ENCODE measurements at regions not wholly inside any gene's neighbourhood (a gene's known extent, or its start where the extent isn't known, plus 50 kb on each side); places are given as distances from the start of the nearest gene placed in this dataset.

DNA sequence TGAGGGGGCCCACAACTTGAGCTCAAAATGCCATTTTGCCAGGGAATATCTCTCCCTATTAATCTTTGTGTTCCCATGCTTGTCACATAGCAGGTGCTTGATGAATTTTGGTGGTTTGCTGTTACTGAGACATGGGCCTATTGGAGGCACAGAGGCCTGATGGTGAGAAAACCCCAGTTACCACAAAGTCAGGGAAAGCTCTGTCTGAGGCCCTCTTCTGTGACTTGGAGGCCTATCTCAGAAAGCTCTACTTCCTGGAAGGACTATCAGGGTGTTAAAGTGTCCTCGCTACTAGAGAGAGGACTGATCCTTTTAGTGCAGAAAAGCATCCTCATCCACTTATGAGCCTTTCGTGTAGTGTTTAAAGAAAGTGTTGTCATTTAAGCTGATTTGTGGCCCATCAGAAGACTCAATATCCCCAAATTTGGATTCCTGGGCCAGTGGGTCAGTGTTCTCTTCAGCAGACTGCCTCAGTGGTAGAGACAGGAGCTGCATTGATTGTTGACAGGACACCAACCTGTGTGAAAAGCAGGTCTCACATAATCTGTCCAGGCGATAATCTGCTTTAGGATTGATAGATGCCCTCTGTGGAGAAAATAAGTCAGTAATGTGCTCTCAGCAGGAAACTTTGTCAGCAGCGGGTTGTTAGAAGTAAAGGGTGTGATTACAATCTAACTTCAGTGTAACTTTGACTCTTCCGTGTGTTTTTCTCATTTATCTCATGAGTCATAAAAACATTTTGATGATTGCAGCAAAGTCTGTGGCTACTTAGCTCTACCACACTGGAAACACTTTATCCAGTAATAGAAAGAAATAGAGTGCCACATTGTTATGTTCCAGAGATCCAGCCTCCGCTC lies 121.0 kb downstream of the AKAP11 start:
- ChIA-PET CTCF (no interaction called here), POLR2A (ENCODE audit: unreplicated experiment) (no interaction called here)
- no peaks in the 10 kb centered on the region for H3K27me3 ChIP-seq (ENCODE audit: insufficient read depth, low read depth)
- no peak overlapping the region for H3K4me2 ChIP-seq
- H3K4me1 ChIP-seq (replicated peaks; ENCODE audit: insufficient read depth), result no peaks in the 10 kb centered on the region; the same call in 1 of the 2 replicates
- no peaks in the 10 kb centered on the region for H3K79me2 ChIP-seq (ENCODE audit: low read depth)
- intact Hi-C loops (cut with micrococcal nuclease; ENCODE audit: unreplicated experiment), result no loop called here
- BruUV-seq (replicated peaks), result no TSS peak
- no peaks in the 10 kb centered on the region for H3K9me3 ChIP-seq (ENCODE audit: insufficient read depth, low read depth)
- no peaks in the 10 kb centered on the region for H3F3A ChIP-seq (ENCODE audit: insufficient read depth, low read depth)
- no peak for TF ChIP-seq EZH2 (IDR thresholded peaks at IDR 0.05; ENCODE audit: low read depth)
- TF ChIP-seq, protein P1, sequence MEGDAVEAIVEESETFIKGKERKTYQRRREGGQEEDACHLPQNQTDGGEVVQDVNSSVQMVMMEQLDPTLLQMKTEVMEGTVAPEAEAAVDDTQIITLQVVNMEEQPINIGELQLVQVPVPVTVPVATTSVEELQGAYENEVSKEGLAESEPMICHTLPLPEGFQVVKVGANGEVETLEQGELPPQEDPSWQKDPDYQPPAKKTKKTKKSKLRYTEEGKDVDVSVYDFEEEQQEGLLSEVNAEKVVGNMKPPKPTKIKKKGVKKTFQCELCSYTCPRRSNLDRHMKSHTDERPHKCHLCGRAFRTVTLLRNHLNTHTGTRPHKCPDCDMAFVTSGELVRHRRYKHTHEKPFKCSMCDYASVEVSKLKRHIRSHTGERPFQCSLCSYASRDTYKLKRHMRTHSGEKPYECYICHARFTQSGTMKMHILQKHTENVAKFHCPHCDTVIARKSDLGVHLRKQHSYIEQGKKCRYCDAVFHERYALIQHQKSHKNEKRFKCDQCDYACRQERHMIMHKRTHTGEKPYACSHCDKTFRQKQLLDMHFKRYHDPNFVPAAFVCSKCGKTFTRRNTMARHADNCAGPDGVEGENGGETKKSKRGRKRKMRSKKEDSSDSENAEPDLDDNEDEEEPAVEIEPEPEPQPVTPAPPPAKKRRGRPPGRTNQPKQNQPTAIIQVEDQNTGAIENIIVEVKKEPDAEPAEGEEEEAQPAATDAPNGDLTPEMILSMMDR (conservative IDR thresholded peaks at IDR 0.05), result no peak
- H3K36me3 ChIP-seq (ENCODE audit: low read depth), result no peaks in the 10 kb centered on the region
- no peak overlapping the region for H3K27ac ChIP-seq
- no peaks in the 10 kb centered on the region for H4K20me1 ChIP-seq (ENCODE audit: insufficient read depth)
- no peak overlapping the region for H3K4me3 ChIP-seq
- no peaks in the 10 kb centered on the region for H3K9me2 ChIP-seq (ENCODE audit: insufficient read depth)
- no peak overlapping the region for H2AFZ ChIP-seq
- DNase-seq, result no peak

DNA sequence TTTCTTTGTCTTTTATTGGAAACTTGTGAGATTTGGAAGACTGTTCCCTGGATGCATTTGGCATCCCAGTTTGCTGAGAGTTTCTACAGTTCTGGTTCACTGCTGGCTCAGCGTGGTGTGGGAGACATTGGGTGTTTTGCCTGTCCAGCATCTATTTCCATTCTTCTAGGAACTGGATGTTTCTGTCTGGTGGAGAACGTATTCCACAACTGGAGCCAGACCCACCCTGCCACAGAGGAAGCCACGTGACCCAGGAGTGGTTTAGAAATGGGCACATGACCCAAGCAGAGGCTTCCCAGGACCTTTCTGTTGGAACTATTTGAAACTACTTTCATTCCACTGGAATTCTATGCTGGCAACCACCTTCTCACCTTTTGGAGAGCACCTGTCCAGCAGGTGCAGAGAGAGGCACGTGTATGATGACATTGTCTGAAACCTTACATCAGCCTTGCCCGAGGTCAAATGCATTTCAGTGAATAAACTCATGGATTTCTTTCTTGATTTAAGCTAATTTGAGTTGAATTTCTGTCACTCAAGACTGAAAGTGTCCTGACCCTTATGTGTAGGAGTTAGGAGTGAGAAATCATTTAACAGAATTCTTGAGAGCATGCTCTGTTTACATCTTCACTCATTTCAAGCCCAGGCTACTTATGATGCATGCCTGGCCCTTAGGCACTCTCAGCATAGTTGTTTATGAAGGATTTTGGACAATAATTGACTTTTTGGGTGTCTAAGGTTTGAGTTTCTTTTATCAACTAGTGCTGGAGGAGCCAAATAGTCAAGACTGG lies 121.8 kb downstream of the AKAP11 start:
- TF ChIP-seq EZH2 (IDR thresholded peaks at IDR 0.05; ENCODE audit: low read depth), result no peak
- TF ChIP-seq, protein P1 (conservative IDR thresholded peaks at IDR 0.05), result no peak
- H3K79me2 ChIP-seq (ENCODE audit: low read depth), result no peaks in the 10 kb centered on the region
- no peak overlapping the region for H3K4me3 ChIP-seq
- H3K27ac ChIP-seq, result no peak overlapping the region
- H2AFZ ChIP-seq, result no peak overlapping the region
- no peak for DNase-seq
- no peaks in the 10 kb centered on the region for H3K27me3 ChIP-seq (ENCODE audit: insufficient read depth, low read depth)
- POLR2A ChIA-PET (ENCODE audit: unreplicated experiment), result no interaction called here
- no TSS peak for BruUV-seq (replicated peaks)
- H3F3A ChIP-seq (ENCODE audit: insufficient read depth, low read depth), result no peaks in the 10 kb centered on the region
- CTCF ChIA-PET, result no interaction called here
- H3K4me2 ChIP-seq, result no peak overlapping the region
- no peaks in the 10 kb centered on the region; the same call in 1 of the 2 replicates for H3K4me1 ChIP-seq (replicated peaks; ENCODE audit: insufficient read depth)
- H4K20me1 ChIP-seq (ENCODE audit: insufficient read depth), result no peaks in the 10 kb centered on the region
- H3K9me3 ChIP-seq (ENCODE audit: insufficient read depth, low read depth), result no peaks in the 10 kb centered on the region
- intact Hi-C loops (cut with micrococcal nuclease; ENCODE audit: unreplicated experiment), result no loop called here
- no peaks in the 10 kb centered on the region for H3K9me2 ChIP-seq (ENCODE audit: insufficient read depth)
- H3K36me3 ChIP-seq (ENCODE audit: low read depth), result no peaks in the 10 kb centered on the region

DNA sequence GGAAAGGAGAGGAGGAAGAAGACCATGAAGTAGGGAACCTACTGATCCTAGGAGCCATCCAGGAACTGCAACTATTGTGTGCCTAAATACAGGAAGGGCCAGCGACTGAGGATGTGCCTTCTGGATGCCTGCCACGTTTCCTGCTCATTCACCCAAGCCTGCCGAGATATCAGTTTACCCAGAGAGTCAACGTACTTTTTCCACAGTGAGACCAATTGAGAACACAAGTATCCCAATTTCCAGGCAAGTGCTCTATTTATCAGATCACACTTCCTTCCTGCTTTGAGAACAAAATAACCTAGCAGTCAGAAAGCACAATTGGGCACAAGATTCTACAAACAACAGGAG lies 122.4 kb downstream of the AKAP11 start:
- no peaks in the 10 kb centered on the region; the same call in 1 of the 2 replicates for H3K4me1 ChIP-seq (replicated peaks; ENCODE audit: insufficient read depth)
- BruUV-seq (replicated peaks), result no TSS peak
- no peak for DNase-seq
- no peak for TF ChIP-seq EZH2 (IDR thresholded peaks at IDR 0.05; ENCODE audit: low read depth)
- TF ChIP-seq, protein P1 (conservative IDR thresholded peaks at IDR 0.05), result no peak
- H3K9me2 ChIP-seq (ENCODE audit: insufficient read depth), result no peaks in the 10 kb centered on the region
- H3K27ac ChIP-seq, result no peak overlapping the region
- H2AFZ ChIP-seq, result no peak overlapping the region
- intact Hi-C loops (cut with micrococcal nuclease; ENCODE audit: unreplicated experiment), result no loop called here
- H3F3A ChIP-seq (ENCODE audit: insufficient read depth, low read depth), result no peaks in the 10 kb centered on the region
- no peaks in the 10 kb centered on the region for H3K79me2 ChIP-seq (ENCODE audit: low read depth)
- H3K27me3 ChIP-seq (ENCODE audit: insufficient read depth, low read depth), result no peaks in the 10 kb centered on the region
- POLR2A ChIA-PET (ENCODE audit: unreplicated experiment), result no interaction called here
- CTCF ChIA-PET, result no interaction called here
- no peaks in the 10 kb centered on the region for H3K36me3 ChIP-seq (ENCODE audit: low read depth)
- no peak overlapping the region for H3K4me3 ChIP-seq
- no peaks in the 10 kb centered on the region for H4K20me1 ChIP-seq (ENCODE audit: insufficient read depth)
- no peaks in the 10 kb centered on the region for H3K9me3 ChIP-seq (ENCODE audit: insufficient read depth, low read depth)
- H3K4me2 ChIP-seq, result no peak overlapping the region
